ENCODE measurements at regions not wholly inside any gene's neighbourhood (a gene's known extent, or its start where the extent isn't known, plus 50 kb on each side); places are given as distances from the start of the nearest gene placed in this dataset.

- TF ChIP-seq NR2F2 (IDR thresholded peaks at IDR 0.05) (no peak), EGR1 (IDR thresholded peaks at IDR 0.05; ENCODE audit: low read depth in 2 of 2) (no peak), CTCF (IDR thresholded peaks at IDR 0.05; ENCODE audit: low read depth, low read length, missing input control) (no peak), RXRA (IDR thresholded peaks at IDR 0.05) (no peak)
Observed at GRCh38 chr10:43820663-43821062, 172.0 kb upstream of the ZNF32 start (continued).

GRCh38 chr10:43819464-43820230 lies 171.0 kb upstream of the ZNF32 start:
- H3K36me3 ChIP-seq (ENCODE audit: control insufficient read depth in 4 of 4, insufficient read depth in 3 of 4, low read depth in 1 of 4, low read length in 3 of 4), result no peaks in the 10 kb centered on the region

GRCh38 chr10:43818687-43819086 lies 170.0 kb upstream of the ZNF32 start:
- DNase-seq (ENCODE audit: low spot score), result no peak
- no peaks in the 10 kb centered on the region for H3K36me3 ChIP-seq (ENCODE audit: control insufficient read depth in 4 of 4, insufficient read depth in 3 of 4, low read depth in 1 of 4, low read length in 3 of 4)
- no peak overlapping the region for H3K4me3 ChIP-seq (ENCODE audit: low read depth in 1 of 3, low read length in 3 of 3)
- H3K27me3 ChIP-seq (ENCODE audit: control insufficient read depth in 4 of 4, insufficient read depth in 4 of 4, low read length in 3 of 4), result no peaks in the 10 kb centered on the region
- H3K9me3 ChIP-seq (ENCODE audit: control insufficient read depth in 4 of 4, low read length in 3 of 4), result no peaks in the 10 kb centered on the region
- H3K4me1 ChIP-seq (ENCODE audit: control insufficient read depth in 4 of 4, insufficient read depth in 4 of 4, low read length in 3 of 4), result no peaks in the 10 kb centered on the region
- H3K9ac ChIP-seq (ENCODE audit: low read depth in 1 of 2, low read length in 2 of 2), result no peak overlapping the region
- TF ChIP-seq GABPA (IDR thresholded peaks at IDR 0.05 in 1 of 2, conservative IDR thresholded peaks at IDR 0.05 in 1 of 2) (no peak), FOXA1 (IDR thresholded peaks at IDR 0.05) (no peak), MAX (IDR thresholded peaks at IDR 0.05) (no peak)
- 80% methylated on average over 4 of the region's 4 CpGs for WGBS
- H3K27ac ChIP-seq (ENCODE audit: low read depth in 1 of 2, low read length in 2 of 2), result no peak overlapping the region

More at GRCh38 chr10:43819464-43820230, 171.0 kb upstream of the ZNF32 start:
- Histone ChIP-seq H3K4me1 (ENCODE audit: control insufficient read depth in 4 of 4, insufficient read depth in 4 of 4, low read length in 3 of 4) (no peaks in the 10 kb centered on the region), H3K9me3 (ENCODE audit: control insufficient read depth in 4 of 4, low read length in 3 of 4) (no peaks in the 10 kb centered on the region), H3K9ac (ENCODE audit: low read depth in 1 of 2, low read length in 2 of 2) (no peak overlapping the region), H3K27me3 (ENCODE audit: control insufficient read depth in 4 of 4, insufficient read depth in 4 of 4, low read length in 3 of 4) (no peaks in the 10 kb centered on the region), H3K4me3 (ENCODE audit: low read depth in 1 of 3, low read length in 3 of 3) (no peak overlapping the region), H3K27ac (ENCODE audit: low read depth in 1 of 2, low read length in 2 of 2) (no peak overlapping the region)
- 85% methylated on average over 22 of the region's 22 CpGs for WGBS
- TF ChIP-seq FOXA1 (IDR thresholded peaks at IDR 0.05) (no peak), MAX (IDR thresholded peaks at IDR 0.05) (no peak), JUND (IDR thresholded peaks at IDR 0.05) (no peak), FOXA2 (IDR thresholded peaks at IDR 0.05) (no peak), YY1 (IDR thresholded peaks at IDR 0.05) (no peak), TAF1 (conservative IDR thresholded peaks at IDR 0.05) (no peak), ATF3 (IDR thresholded peaks at IDR 0.05) (no peak), RAD21 (IDR thresholded peaks at IDR 0.05) (no peak), HNF4G (IDR thresholded peaks at IDR 0.05) (no peak), CTCF (IDR thresholded peaks at IDR 0.05; ENCODE audit: low read depth, low read length, missing input control) (no peak), GABPA (IDR thresholded peaks at IDR 0.05 in 1 of 2, conservative IDR thresholded peaks at IDR 0.05 in 1 of 2) (no peak), HNF4A (conservative IDR thresholded peaks at IDR 0.05) (no peak), SP1 (IDR thresholded peaks at IDR 0.05) (no peak)
- no peak for DNase-seq (ENCODE audit: low spot score)

Measured in liver (tissue), 8 donors.